MM.1S (cell line): ENCODE measurements at regions not wholly inside any gene's neighbourhood (a gene's known extent, or its start where the extent isn't known, plus 50 kb on each side); places are given as distances from the start of the nearest gene placed in this dataset.

ENCODE experiments used
- DNase-seq: peaks from one replicate; pipeline ENCODE4 v3.0.0-alpha.2; 2015
- H2AFZ ChIP-seq: fragments of 300-600 bp; sonication (generic); 2 replicates; pipeline ENCODE4 v1.6.0; 2016; ENCODE audit warnings: antibody characterized with exemption, low read length
- H3F3A ChIP-seq: fragments of 300-600 bp; sonication (generic); 2 replicates; pipeline ENCODE4 v1.6.1; 2016; ENCODE audit warnings: mild to moderate bottlenecking, antibody characterized with exemption, low read length, moderate library complexity, mixed read lengths; ENCODE audit not compliant: insufficient read depth
- H3K27ac ChIP-seq: fragments of 300-600 bp; sonication (generic); 2 replicates; pipeline ENCODE4 v1.5.1; 2016; ENCODE audit warnings: mild to moderate bottlenecking, low read length
- H3K27me3 ChIP-seq: fragments of 300-600 bp; sonication (generic); replicated peaks from 2 replicates; pipeline ENCODE4 v1.6.0; 2016; ENCODE audit warnings: low read length; ENCODE audit not compliant: insufficient read depth
- H3K36me3 ChIP-seq: fragments of 300-600 bp; sonication (generic); replicated peaks from 2 replicates; pipeline ENCODE4 v1.6.1; 2016; ENCODE audit warnings: mild to moderate bottlenecking, low read length, mixed read lengths; ENCODE audit not compliant: insufficient read depth
- H3K4me1 ChIP-seq: fragments of 300-600 bp; sonication (generic); 2 replicates; pipeline ENCODE4 v1.6.1; 2016; ENCODE audit warnings: low read length, mixed read lengths
- H3K4me2 ChIP-seq: fragments of 300-600 bp; sonication (generic); 2 replicates; pipeline ENCODE4 v1.6.0; 2016; ENCODE audit warnings: low read depth, low read length
- H3K4me3 ChIP-seq: fragments of 300-600 bp; sonication (generic); 2 replicates; pipeline ENCODE4 v1.5.1; 2016; ENCODE audit warnings: low read length, mixed read lengths
- H3K79me2 ChIP-seq: fragments of 300-600 bp; sonication (generic); 2 replicates; pipeline ENCODE4 v1.6.1; 2016; ENCODE audit warnings: mixed run types, low read length, mixed read lengths
- H3K9ac ChIP-seq: fragments of 300-600 bp; sonication (generic); 2 replicates; pipeline ENCODE4 v1.6.1; 2016; ENCODE audit warnings: low read length, mixed read lengths
- H3K9me2 ChIP-seq: fragments of 300-600 bp; sonication (generic); replicated peaks from 2 replicates; pipeline ENCODE4 v1.6.1; 2016; ENCODE audit warnings: mild to moderate bottlenecking, low read length, mixed read lengths; ENCODE audit not compliant: insufficient read depth
- H3K9me3 ChIP-seq: fragments of 300-600 bp; sonication (generic); replicated peaks from 2 replicates; pipeline ENCODE4 v1.6.1; 2016; ENCODE audit warnings: mild to moderate bottlenecking, low read length, mixed read lengths; ENCODE audit not compliant: insufficient read depth
- H4K20me1 ChIP-seq: fragments of 300-600 bp; sonication (generic); 2 replicates; pipeline ENCODE4 v1.6.1; 2016; ENCODE audit warnings: mild to moderate bottlenecking, low read length, moderate library complexity, mixed read lengths; ENCODE audit not compliant: insufficient read depth
- EZH2 ChIP-seq: fragments of 300-600 bp; sonication (generic); optimal IDR thresholded peaks from 2 replicates; pipeline ENCODE3; 2017; ENCODE audit warnings: low read depth, mild to moderate bottlenecking, antibody characterized with exemption, low read length, mixed read lengths
- EZH2phosphoT487 ChIP-seq: fragments of 300-600 bp; sonication (generic); IDR thresholded peaks from 2 replicates; pipeline ENCODE4 v1.6.1; 2018; ENCODE audit warnings: antibody characterized with exemption, low read length
- TF ChIP-seq, protein P1 (sequence below): fragments of 300-600 bp; sonication (generic); IDR thresholded peaks from 2 replicates; pipeline ENCODE4 v1.5.1; 2016; ENCODE audit warnings: antibody characterized with exemption, low read length, mixed read lengths

GRCh38 chr4:119683518-119683917 is 54.9 kb upstream of the PDE5A start:
- no peaks in the 10 kb centered on the region for H3K9me2 ChIP-seq
- no peak overlapping the region for H3K9ac ChIP-seq
- H3K79me2 ChIP-seq: no peaks in the 10 kb centered on the region
- no peaks in the 10 kb centered on the region for H3K9me3 ChIP-seq
- no peak for DNase-seq
- peaks cover 2% of the 10 kb centered on the region; the same call in 1 of the 2 replicates for H3F3A ChIP-seq
- H3K4me3 ChIP-seq: no peak overlapping the region
- TF ChIP-seq EZH2: no peak
- no peak for TF ChIP-seq EZH2phosphoT487
- TF ChIP-seq, protein P1, sequence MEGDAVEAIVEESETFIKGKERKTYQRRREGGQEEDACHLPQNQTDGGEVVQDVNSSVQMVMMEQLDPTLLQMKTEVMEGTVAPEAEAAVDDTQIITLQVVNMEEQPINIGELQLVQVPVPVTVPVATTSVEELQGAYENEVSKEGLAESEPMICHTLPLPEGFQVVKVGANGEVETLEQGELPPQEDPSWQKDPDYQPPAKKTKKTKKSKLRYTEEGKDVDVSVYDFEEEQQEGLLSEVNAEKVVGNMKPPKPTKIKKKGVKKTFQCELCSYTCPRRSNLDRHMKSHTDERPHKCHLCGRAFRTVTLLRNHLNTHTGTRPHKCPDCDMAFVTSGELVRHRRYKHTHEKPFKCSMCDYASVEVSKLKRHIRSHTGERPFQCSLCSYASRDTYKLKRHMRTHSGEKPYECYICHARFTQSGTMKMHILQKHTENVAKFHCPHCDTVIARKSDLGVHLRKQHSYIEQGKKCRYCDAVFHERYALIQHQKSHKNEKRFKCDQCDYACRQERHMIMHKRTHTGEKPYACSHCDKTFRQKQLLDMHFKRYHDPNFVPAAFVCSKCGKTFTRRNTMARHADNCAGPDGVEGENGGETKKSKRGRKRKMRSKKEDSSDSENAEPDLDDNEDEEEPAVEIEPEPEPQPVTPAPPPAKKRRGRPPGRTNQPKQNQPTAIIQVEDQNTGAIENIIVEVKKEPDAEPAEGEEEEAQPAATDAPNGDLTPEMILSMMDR: no peak
- no peaks in the 10 kb centered on the region for H3K27me3 ChIP-seq
- H4K20me1 ChIP-seq: no peaks in the 10 kb centered on the region
- no peak overlapping the region for H2AFZ ChIP-seq
- H3K4me1 ChIP-seq: peaks cover 23% of the 10 kb centered on the region
- H3K4me2 ChIP-seq: no peak overlapping the region
- H3K27ac ChIP-seq: no peak overlapping the region
- H3K36me3 ChIP-seq: no peaks in the 10 kb centered on the region

DNA sequence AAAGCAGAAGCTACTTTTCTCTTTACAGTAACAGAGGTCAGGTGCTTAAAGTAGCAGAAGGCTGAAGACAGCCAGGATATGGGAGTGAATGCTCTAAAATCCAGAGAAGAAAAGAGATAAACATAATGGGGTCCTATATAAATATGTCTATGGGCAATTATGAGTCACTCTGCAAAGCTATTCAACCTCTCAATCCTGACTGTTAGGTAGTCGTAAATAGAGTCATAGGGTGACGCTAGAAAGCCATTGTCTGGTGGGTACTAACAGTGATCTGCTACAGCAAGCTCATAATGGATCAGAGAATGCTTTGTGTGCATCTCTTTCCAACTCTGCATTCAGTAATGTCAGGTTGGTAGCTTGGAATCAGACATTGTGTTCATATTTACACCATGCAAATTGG is 53.5 kb upstream of the PDE5A start:
- H2AFZ ChIP-seq: no peak overlapping the region
- H3K9me2 ChIP-seq: no peaks in the 10 kb centered on the region
- H3K4me1 ChIP-seq: peaks cover 15% of the 10 kb centered on the region
- H3K9me3 ChIP-seq: no peaks in the 10 kb centered on the region
- no peak overlapping the region for H3K9ac ChIP-seq
- H3K4me3 ChIP-seq: no peak overlapping the region
- H3K79me2 ChIP-seq: no peaks in the 10 kb centered on the region
- H3F3A ChIP-seq: no peaks in the 10 kb centered on the region; the same call in 1 of the 2 replicates
- no peak overlapping the region for H3K4me2 ChIP-seq
- H3K27me3 ChIP-seq: no peaks in the 10 kb centered on the region
- no peaks in the 10 kb centered on the region for H3K36me3 ChIP-seq
- no peak for DNase-seq
- no peak overlapping the region for H3K27ac ChIP-seq
- no peak for TF ChIP-seq EZH2phosphoT487
- TF ChIP-seq, protein P1: no peak
- TF ChIP-seq EZH2: no peak
- no peaks in the 10 kb centered on the region for H4K20me1 ChIP-seq

DNA sequence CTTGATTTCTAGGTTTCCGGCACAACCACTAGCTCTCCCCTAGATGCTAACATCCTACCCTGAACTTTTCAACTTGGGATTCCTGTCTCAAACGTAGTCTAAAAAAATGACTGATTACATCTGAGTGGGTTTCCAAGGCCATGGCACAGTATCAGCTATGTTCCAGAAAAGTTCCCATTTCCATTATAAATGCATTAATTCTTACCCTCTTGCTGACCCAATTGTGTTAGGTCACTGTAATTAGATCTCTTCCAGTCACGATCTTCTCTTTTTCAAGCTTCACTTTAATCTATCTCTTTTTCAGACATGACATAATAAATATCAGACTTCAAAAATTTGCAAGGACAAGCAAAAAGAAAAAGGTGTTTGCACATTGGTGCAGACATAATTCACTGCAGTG is 50.6 kb upstream of the PDE5A start:
- no peak for TF ChIP-seq EZH2phosphoT487
- TF ChIP-seq EZH2: no peak
- TF ChIP-seq, protein P1: no peak
- H3K4me3 ChIP-seq: peak overlapping the region; percentile 34
- H3K9me2 ChIP-seq: no peaks in the 10 kb centered on the region
- no peak for DNase-seq
- H3K4me1 ChIP-seq: peaks cover 9% of the 10 kb centered on the region
- H3K9me3 ChIP-seq: no peaks in the 10 kb centered on the region
- H3K36me3 ChIP-seq: no peaks in the 10 kb centered on the region
- H3K27me3 ChIP-seq: no peaks in the 10 kb centered on the region
- H3K79me2 ChIP-seq: no peaks in the 10 kb centered on the region
- no peak overlapping the region for H3K9ac ChIP-seq
- H3K27ac ChIP-seq: no peak overlapping the region
- H3K4me2 ChIP-seq: peak overlapping the region; percentile 73
- H2AFZ ChIP-seq: peak overlapping the region; percentile 58
- H3F3A ChIP-seq: no peaks in the 10 kb centered on the region; the same call in 1 of the 2 replicates
- H4K20me1 ChIP-seq: no peaks in the 10 kb centered on the region
